ENCODE measurements at regions not wholly inside any gene's neighbourhood (a gene's known extent, or its start where the extent isn't known, plus 50 kb on each side); places are given as distances from the start of the nearest gene placed in this dataset.

DNA sequence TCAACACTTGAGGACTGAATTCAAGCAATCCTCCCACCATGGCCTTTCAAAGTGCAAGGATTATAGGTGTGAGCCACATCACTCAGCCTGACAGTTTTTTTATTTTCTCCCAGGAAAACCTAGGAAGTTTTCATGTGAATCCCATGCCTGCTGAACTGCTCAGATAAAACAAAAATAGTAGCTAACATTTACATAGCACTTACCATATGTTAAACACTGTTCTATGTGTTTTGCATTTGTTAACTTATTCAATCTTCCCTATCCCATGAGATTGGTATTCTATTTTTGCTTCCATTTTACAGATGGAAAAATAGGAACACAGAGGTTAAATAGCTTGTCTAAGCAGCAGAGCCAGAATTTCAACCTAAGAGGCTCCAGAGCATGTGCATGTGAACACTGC lies 157.4 kb upstream of the KCTD1 start:
- Histone ChIP-seq H4K20me1 (ENCODE audit: insufficient read depth, low read length) (no peaks in the 10 kb centered on the region), H3K4me3 (ENCODE audit: low read depth, low read length, poor library complexity, severe bottlenecking) (no peak overlapping the region), H3K36me3 (ENCODE audit: insufficient read depth, low read length) (no peaks in the 10 kb centered on the region), H3F3A (ENCODE audit: insufficient read depth, low read length) (no peaks in the 10 kb centered on the region), H3K9me3 (ENCODE audit: low read length) (no peaks in the 10 kb centered on the region), H3K9ac (ENCODE audit: low read length) (no peak overlapping the region), H3K79me2 (ENCODE audit: insufficient read depth, low read length) (no peaks in the 10 kb centered on the region), H3K9me2 (ENCODE audit: low read depth, low read length) (no peaks in the 10 kb centered on the region), H3K4me2 (ENCODE audit: low read length) (no peak overlapping the region), H3K4me1 (ENCODE audit: insufficient read depth, low read length, severe bottlenecking) (no peaks in the 10 kb centered on the region), H2AFZ (ENCODE audit: low read length) (no peak overlapping the region), H3K27ac (ENCODE audit: low read depth, low read length, poor library complexity, severe bottlenecking) (no peak overlapping the region), H3K27me3 (ENCODE audit: insufficient read depth, low read length) (no peaks in the 10 kb centered on the region)
- TF ChIP-seq, protein P1, sequence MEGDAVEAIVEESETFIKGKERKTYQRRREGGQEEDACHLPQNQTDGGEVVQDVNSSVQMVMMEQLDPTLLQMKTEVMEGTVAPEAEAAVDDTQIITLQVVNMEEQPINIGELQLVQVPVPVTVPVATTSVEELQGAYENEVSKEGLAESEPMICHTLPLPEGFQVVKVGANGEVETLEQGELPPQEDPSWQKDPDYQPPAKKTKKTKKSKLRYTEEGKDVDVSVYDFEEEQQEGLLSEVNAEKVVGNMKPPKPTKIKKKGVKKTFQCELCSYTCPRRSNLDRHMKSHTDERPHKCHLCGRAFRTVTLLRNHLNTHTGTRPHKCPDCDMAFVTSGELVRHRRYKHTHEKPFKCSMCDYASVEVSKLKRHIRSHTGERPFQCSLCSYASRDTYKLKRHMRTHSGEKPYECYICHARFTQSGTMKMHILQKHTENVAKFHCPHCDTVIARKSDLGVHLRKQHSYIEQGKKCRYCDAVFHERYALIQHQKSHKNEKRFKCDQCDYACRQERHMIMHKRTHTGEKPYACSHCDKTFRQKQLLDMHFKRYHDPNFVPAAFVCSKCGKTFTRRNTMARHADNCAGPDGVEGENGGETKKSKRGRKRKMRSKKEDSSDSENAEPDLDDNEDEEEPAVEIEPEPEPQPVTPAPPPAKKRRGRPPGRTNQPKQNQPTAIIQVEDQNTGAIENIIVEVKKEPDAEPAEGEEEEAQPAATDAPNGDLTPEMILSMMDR (IDR thresholded peaks at IDR 0.05; ENCODE audit: low read length), result no peak
- no peak for TF ChIP-seq EZH2 (IDR thresholded peaks at IDR 0.05; ENCODE audit: borderline replicate concordance, low read length)

DNA sequence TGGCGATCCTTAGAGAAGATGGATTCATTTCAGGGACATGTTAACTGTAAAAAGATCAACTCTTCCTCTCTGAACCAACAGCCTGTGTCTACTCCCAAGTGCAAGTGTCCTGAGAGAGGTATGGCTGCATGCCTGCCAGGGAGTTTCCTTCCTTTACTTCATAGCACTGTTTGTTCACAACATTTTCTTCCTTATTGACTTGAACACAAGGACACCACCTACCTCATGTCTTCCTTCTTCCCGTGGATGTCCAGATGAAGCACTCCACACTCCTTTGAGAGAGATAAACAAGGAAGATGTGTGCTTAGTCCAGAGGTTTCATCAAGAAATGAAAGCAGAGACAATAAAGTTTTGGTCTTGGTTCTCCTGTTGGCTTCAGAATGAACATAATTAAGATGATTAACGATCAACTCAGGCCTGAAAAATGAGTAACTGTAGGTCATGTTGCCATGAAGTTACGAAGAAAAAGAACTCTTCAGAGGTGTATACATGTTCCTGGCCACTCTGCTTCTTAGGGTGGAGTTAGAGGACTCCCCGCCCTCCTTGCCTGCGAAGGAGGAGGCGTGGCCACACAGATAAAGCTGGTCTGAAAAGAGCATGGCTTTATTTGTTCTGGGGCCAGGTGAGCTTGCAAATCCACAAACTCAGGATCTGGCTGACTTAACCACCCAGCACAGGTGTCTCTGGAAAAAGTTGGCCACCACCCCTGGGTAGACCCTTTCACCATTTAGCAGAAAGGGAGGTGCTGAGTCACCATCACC lies 155.0 kb upstream of the KCTD1 start:
- no peaks in the 10 kb centered on the region for H3K27me3 ChIP-seq (ENCODE audit: insufficient read depth, low read length)
- H3K4me1 ChIP-seq (ENCODE audit: insufficient read depth, low read length, severe bottlenecking), result no peaks in the 10 kb centered on the region

DNA sequence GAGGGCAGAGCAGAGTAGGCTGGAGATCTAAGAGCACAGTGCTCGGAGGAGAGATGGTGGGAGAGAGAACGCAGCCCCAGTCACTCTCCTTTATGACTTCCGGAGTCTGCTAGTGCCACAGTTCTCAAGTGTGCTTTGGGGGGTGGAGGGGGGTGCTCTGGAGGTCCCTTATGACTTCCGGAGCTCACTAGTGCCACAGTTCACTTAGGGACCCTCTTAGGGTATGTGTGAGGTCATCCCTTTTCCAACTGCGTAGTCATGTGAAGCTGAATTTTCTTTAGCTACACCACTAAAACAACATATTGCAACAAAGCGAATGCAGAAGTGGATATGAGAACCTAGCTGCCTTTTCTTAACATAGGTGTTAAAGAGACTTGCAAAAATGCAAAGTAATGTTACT lies 153.7 kb upstream of the KCTD1 start:
- no peaks in the 10 kb centered on the region for H3K9me2 ChIP-seq (ENCODE audit: low read depth, low read length)
- no peaks in the 10 kb centered on the region for H3K27me3 ChIP-seq (ENCODE audit: insufficient read depth, low read length)
- H3K4me1 ChIP-seq (ENCODE audit: insufficient read depth, low read length, severe bottlenecking), result no peaks in the 10 kb centered on the region
- H3K4me3 ChIP-seq (ENCODE audit: low read depth, low read length, poor library complexity, severe bottlenecking), result no peak overlapping the region
- no peaks in the 10 kb centered on the region for H3K79me2 ChIP-seq (ENCODE audit: insufficient read depth, low read length)
- H3F3A ChIP-seq (ENCODE audit: insufficient read depth, low read length), result no peaks in the 10 kb centered on the region
- no peak overlapping the region for H3K27ac ChIP-seq (ENCODE audit: low read depth, low read length, poor library complexity, severe bottlenecking)
- TF ChIP-seq, protein P1 (IDR thresholded peaks at IDR 0.05; ENCODE audit: low read length), result no peak
- TF ChIP-seq EZH2 (IDR thresholded peaks at IDR 0.05; ENCODE audit: borderline replicate concordance, low read length), result no peak
- H3K4me2 ChIP-seq (ENCODE audit: low read length), result no peak overlapping the region
- H3K9ac ChIP-seq (ENCODE audit: low read length), result no peak overlapping the region
- H4K20me1 ChIP-seq (ENCODE audit: insufficient read depth, low read length), result no peaks in the 10 kb centered on the region
- H3K9me3 ChIP-seq (ENCODE audit: low read length), result no peaks in the 10 kb centered on the region
- no peaks in the 10 kb centered on the region for H3K36me3 ChIP-seq (ENCODE audit: insufficient read depth, low read length)
- H2AFZ ChIP-seq (ENCODE audit: low read length), result no peak overlapping the region

More for the DNA sequence above, 155.0 kb upstream of the KCTD1 start:
- Histone ChIP-seq H3K9me2 (ENCODE audit: low read depth, low read length) (no peaks in the 10 kb centered on the region), H3K9me3 (ENCODE audit: low read length) (no peaks in the 10 kb centered on the region), H3F3A (ENCODE audit: insufficient read depth, low read length) (no peaks in the 10 kb centered on the region), H3K79me2 (ENCODE audit: insufficient read depth, low read length) (no peaks in the 10 kb centered on the region), H3K4me2 (ENCODE audit: low read length) (no peak overlapping the region), H2AFZ (ENCODE audit: low read length) (no peak overlapping the region), H3K36me3 (ENCODE audit: insufficient read depth, low read length) (no peaks in the 10 kb centered on the region), H4K20me1 (ENCODE audit: insufficient read depth, low read length) (no peaks in the 10 kb centered on the region), H3K27ac (ENCODE audit: low read depth, low read length, poor library complexity, severe bottlenecking) (no peak overlapping the region), H3K4me3 (ENCODE audit: low read depth, low read length, poor library complexity, severe bottlenecking) (no peak overlapping the region), H3K9ac (ENCODE audit: low read length) (no peak overlapping the region)
- TF ChIP-seq, protein P1 (IDR thresholded peaks at IDR 0.05; ENCODE audit: low read length), result no peak
